A549 (cell line): ENCODE measurements at regions not wholly inside any gene's neighbourhood (a gene's known extent, or its start where the extent isn't known, plus 50 kb on each side); places are given as distances from the start of the nearest gene placed in this dataset.

Experiments
- ATAC-seq, 2 experiments: fragments of 200-7000 bp in 1 of 2; fragments of >200 bp in 1 of 2; cut with Nextera tagmentation in 1 of 2; cut with Tn5 transposase in 1 of 2; 3 replicates each; pipeline versions ENCODE4 v1.8.0 to v1.9.1; 2018 to 2020; ENCODE audit warnings: mild to moderate bottlenecking in 1 of 2, moderate library complexity in 1 of 2
- CTCF ChIA-PET: fragments of 300-600 bp; sonication (Branson Sonifier 250); formaldehyde crosslinking; extraction: SDS; loops from one replicate; lab custom pipeline; 2021; ENCODE audit warnings: antibody characterized with exemption, inconsistent platforms; lab: Yijun Ruan, JAX
- POLR2A ChIA-PET: fragments of 350-600 bp; formaldehyde crosslinking; extraction: SDS; loops from one replicate; lab custom pipeline; 2021; ENCODE audit warnings: antibody characterized with exemption, inconsistent platforms; lab: Yijun Ruan, JAX
- DNase-seq, 2 experiments: peaks; one replicate each; pipeline versions ENCODE4 v3.0.0 to v3.0.0-alpha.2; 2011 to 2016; ENCODE audit warnings: low read depth in 1 of 2, low spot score in 1 of 2
- FAIRE-seq: peaks from 2 replicates; lab custom pipeline; 2011; peaks lifted over from hg19 to GRCh38; lab: Jason Lieb, UNC
- H3K27ac ChIP-seq, 2 experiments: fragments of >200 bp; sonication (Bioruptor Twin); formaldehyde crosslinking; 3 replicates each; pipeline ENCODE4 v1.5.1; 2016 to 2017
- H3K4me1 ChIP-seq: fragments of >200 bp; sonication (Bioruptor Twin); formaldehyde crosslinking; 3 replicates; pipeline ENCODE4 v1.6.1; 2016
- H3K4me2 ChIP-seq: fragments of >200 bp; sonication (Bioruptor Twin); formaldehyde crosslinking; 3 replicates; pipeline ENCODE4 v1.6.1; 2016
- H3K4me3 ChIP-seq: fragments of >200 bp; sonication (Bioruptor Twin); formaldehyde crosslinking; 3 replicates; pipeline ENCODE4 v1.5.1; 2016
- H3K9me3 ChIP-seq: fragments of >200 bp; sonication (Bioruptor Twin); formaldehyde crosslinking; 3 replicates; pipeline ENCODE4 v1.6.1; 2016
- CBX2 ChIP-seq: fragments of 200-600 bp; sonication (generic); IDR thresholded peaks from 2 replicates; pipeline ENCODE4 v1.6.1; 2016; ENCODE audit warnings: low read depth, mild to moderate bottlenecking, borderline replicate concordance
- CBX8 ChIP-seq: fragments of 200-600 bp; sonication (generic); IDR thresholded peaks from 2 replicates; pipeline ENCODE4 v1.6.1; 2016
- CHD2 ChIP-seq: fragments of 150-350 bp; IDR thresholded peaks from 2 replicates; pipeline ENCODE4 v1.6.1; 2014; ENCODE audit warnings: low read length; ENCODE audit not compliant: partially characterized antibody
- EP300 ChIP-seq, 2 experiments: fragments of >200 bp; sonication (Bioruptor Twin); formaldehyde crosslinking; IDR thresholded peaks; 2 replicates in 1 of 2; 3 replicates in 1 of 2; pipeline ENCODE4 v1.6.1; 2016 to 2017
- ESRRA ChIP-seq: fragments of 150-350 bp; IDR thresholded peaks from 2 replicates; pipeline ENCODE4 v1.6.1; 2014; ENCODE audit warnings: mild to moderate bottlenecking, low read length, borderline replicate concordance
- FOSB ChIP-seq: fragments of 250-450 bp; sonication (Bioruptor Pico); IDR thresholded peaks from 2 replicates; pipeline ENCODE4 v1.5.0; 2020; ENCODE audit warnings: mild to moderate bottlenecking, moderate library complexity
- FOSL2 ChIP-seq, 2 experiments: fragments of 450-650 bp in 1 of 2; fragments of >200 bp in 1 of 2; sonication (Bioruptor Twin) in 1 of 2; formaldehyde crosslinking; IDR thresholded peaks; 2 replicates each; pipeline versions ENCODE4 v1.5.0 to v1.6.1; 2016 to 2020; ENCODE audit warnings: mild to moderate bottlenecking in 1 of 2, moderate library complexity in 1 of 2
- FOXS1 ChIP-seq: fragments of 250-450 bp; sonication (Bioruptor Pico); IDR thresholded peaks from 2 replicates; pipeline ENCODE4 v1.5.0; 2020; ENCODE audit warnings: mild to moderate bottlenecking, moderate library complexity
- HEYL ChIP-seq: fragments of 250-450 bp; sonication (Bioruptor Pico); IDR thresholded peaks from 2 replicates; pipeline ENCODE4 v1.8.0; 2021; ENCODE audit warnings: mild to moderate bottlenecking, moderate library complexity
- HOXA7 ChIP-seq: fragments of 250-450 bp; sonication (Bioruptor Pico); IDR thresholded peaks from 2 replicates; pipeline ENCODE4 v1.5.0; 2020; ENCODE audit warnings: mild to moderate bottlenecking, moderate library complexity
- HOXB13 ChIP-seq: fragments of 250-450 bp; sonication (Bioruptor Pico); IDR thresholded peaks from 2 replicates; pipeline ENCODE4 v1.5.0; 2020; ENCODE audit warnings: low read depth, mild to moderate bottlenecking, moderate library complexity
- MAFK ChIP-seq: fragments of 450-650 bp; IDR thresholded peaks from 2 replicates; pipeline ENCODE4 v1.6.1; 2014; ENCODE audit not compliant: partially characterized antibody
- POLR2AphosphoS2 ChIP-seq: conservative IDR thresholded peaks from 2 replicates; pipeline ENCODE4 v1.6.1; 2012; ENCODE audit warnings: low read length, improper control_type of control experiment, inconsistent platforms
- SREBF2 ChIP-seq: fragments of 450-650 bp; IDR thresholded peaks from 2 replicates; pipeline ENCODE4 v1.6.1; 2014; ENCODE audit warnings: mild to moderate bottlenecking, moderate library complexity
- ZFP36 ChIP-seq: fragments of 450-650 bp; IDR thresholded peaks from 2 replicates; pipeline ENCODE4 v1.6.1; 2014; ENCODE audit warnings: borderline replicate concordance; ENCODE audit not compliant: partially characterized antibody
- ZSCAN20 ChIP-seq: fragments of 250-450 bp; sonication (Bioruptor Pico); IDR thresholded peaks from 2 replicates; pipeline ENCODE4 v1.8.0; 2022; ENCODE audit warnings: mild to moderate bottlenecking, moderate library complexity
- WGBS: methylation state at CpG from one replicate; pipeline ENCODE4 v1.1.6; 2017; ENCODE audit errors: missing lambda C conversion rate; 5-methylcytosine and 5-hydroxymethylcytosine counted together
- TF ChIP-seq, protein P1 (sequence below): IDR thresholded peaks from 2 replicates; pipeline ENCODE4 v1.6.1; 2012; ENCODE audit warnings: low read depth, borderline replicate concordance
- TF ChIP-seq, protein P2 (sequence below): fragments of 250-450 bp; sonication (Bioruptor Pico); IDR thresholded peaks from 2 replicates; pipeline ENCODE4 v1.5.0; 2020; ENCODE audit warnings: low read depth, mild to moderate bottlenecking, moderate library complexity
- TF ChIP-seq, protein P3 (sequence below): fragments of 150-350 bp; IDR thresholded peaks from 2 replicates; pipeline ENCODE4 v1.6.1; 2014; ENCODE audit warnings: low read depth, mild to moderate bottlenecking, low read length
- TF ChIP-seq, protein P4 (sequence below): fragments of >200 bp; sonication (Bioruptor Twin); formaldehyde crosslinking; IDR thresholded peaks from 3 replicates; pipeline ENCODE4 v1.5.1; 2016

DNA sequence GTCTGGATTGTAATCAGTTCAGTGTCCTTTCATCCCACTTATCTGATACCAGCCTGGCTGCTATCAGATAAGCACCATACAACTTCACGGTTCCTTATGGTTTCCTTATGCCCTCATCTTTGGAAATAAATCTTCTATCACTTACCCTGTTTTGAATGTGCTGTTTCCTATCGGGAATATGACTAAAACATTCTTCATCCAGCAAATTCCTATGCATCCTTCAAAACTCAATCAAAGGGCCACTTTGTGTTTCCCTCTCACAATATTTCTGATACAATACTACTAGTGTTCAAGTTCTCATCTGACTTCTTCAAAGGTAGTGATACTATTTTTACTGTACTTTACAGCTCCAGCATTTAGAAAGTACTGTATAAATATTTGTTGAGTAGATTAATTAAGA is 513.2 kb downstream of the OMA1 start:
- TF ChIP-seq POLR2AphosphoS2: no peak
- TF ChIP-seq CBX2: no peak
- TF ChIP-seq, protein P1, sequence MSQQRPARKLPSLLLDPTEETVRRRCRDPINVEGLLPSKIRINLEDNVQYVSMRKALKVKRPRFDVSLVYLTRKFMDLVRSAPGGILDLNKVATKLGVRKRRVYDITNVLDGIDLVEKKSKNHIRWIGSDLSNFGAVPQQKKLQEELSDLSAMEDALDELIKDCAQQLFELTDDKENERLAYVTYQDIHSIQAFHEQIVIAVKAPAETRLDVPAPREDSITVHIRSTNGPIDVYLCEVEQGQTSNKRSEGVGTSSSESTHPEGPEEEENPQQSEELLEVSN: no peak
- TF ChIP-seq HOXA7 (CRISPR knock-in tag): no peak
- TF ChIP-seq MAFK: no peak
- TF ChIP-seq, protein P2, sequence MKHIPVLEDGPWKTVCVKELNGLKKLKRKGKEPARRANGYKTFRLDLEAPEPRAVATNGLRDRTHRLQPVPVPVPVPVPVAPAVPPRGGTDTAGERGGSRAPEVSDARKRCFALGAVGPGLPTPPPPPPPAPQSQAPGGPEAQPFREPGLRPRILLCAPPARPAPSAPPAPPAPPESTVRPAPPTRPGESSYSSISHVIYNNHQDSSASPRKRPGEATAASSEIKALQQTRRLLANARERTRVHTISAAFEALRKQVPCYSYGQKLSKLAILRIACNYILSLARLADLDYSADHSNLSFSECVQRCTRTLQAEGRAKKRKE (CRISPR knock-in tag): no peak
- TF ChIP-seq, protein P3, sequence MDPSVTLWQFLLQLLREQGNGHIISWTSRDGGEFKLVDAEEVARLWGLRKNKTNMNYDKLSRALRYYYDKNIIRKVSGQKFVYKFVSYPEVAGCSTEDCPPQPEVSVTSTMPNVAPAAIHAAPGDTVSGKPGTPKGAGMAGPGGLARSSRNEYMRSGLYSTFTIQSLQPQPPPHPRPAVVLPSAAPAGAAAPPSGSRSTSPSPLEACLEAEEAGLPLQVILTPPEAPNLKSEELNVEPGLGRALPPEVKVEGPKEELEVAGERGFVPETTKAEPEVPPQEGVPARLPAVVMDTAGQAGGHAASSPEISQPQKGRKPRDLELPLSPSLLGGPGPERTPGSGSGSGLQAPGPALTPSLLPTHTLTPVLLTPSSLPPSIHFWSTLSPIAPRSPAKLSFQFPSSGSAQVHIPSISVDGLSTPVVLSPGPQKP: no peak
- no peak for TF ChIP-seq EP300 (IDR thresholded peaks at IDR 0.05)
- Histone ChIP-seq H3K27ac (no peak overlapping the region), H3K4me2 (no peak overlapping the region), H3K9me3 (no peaks in the 10 kb centered on the region), H3K4me3 (no peak overlapping the region), H3K4me1 (no peaks in the 10 kb centered on the region)
- ATAC-seq (no peak), FAIRE-seq (no peak), DNase-seq (no peak)
- ChIA-PET POLR2A (no interaction called here), CTCF (no interaction called here)
- WGBS: 4% methylated on average over 2 of the region's 2 CpGs

DNA sequence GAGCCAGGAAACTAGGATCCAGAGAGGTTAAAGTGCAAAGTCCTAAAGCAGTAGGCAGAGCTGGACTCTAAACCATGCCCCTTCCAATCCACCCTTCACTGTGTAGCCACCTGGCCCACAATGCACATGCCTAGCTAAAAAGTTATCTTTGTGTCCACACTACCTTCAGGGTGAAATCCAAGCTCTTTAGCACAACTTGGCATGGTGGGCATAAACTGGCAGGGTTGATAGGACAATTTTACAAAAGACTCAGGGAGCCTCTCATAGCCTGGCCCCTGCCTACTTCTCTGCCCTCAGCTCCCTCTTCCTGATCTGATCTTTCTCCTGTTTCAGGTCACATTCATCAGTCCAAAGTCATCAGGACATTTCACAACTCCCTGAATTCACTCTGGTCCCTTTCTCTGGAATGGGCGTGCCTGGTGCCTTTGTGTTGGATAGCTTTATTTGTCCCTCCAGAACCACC is 513.9 kb downstream of the OMA1 start:
- Histone ChIP-seq H3K9me3 (no peaks in the 10 kb centered on the region), H3K27ac (no peak overlapping the region), H3K4me1 (no peaks in the 10 kb centered on the region), H3K4me2 (no peak overlapping the region)
- FAIRE-seq (no peak), ATAC-seq (no peak)
- CTCF ChIA-PET: no interaction called here
- POLR2A ChIA-PET: no interaction called here
- TF ChIP-seq, protein P4, sequence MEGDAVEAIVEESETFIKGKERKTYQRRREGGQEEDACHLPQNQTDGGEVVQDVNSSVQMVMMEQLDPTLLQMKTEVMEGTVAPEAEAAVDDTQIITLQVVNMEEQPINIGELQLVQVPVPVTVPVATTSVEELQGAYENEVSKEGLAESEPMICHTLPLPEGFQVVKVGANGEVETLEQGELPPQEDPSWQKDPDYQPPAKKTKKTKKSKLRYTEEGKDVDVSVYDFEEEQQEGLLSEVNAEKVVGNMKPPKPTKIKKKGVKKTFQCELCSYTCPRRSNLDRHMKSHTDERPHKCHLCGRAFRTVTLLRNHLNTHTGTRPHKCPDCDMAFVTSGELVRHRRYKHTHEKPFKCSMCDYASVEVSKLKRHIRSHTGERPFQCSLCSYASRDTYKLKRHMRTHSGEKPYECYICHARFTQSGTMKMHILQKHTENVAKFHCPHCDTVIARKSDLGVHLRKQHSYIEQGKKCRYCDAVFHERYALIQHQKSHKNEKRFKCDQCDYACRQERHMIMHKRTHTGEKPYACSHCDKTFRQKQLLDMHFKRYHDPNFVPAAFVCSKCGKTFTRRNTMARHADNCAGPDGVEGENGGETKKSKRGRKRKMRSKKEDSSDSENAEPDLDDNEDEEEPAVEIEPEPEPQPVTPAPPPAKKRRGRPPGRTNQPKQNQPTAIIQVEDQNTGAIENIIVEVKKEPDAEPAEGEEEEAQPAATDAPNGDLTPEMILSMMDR: no peak
- TF ChIP-seq FOXS1 (CRISPR knock-in tag) (no peak), FOSB (CRISPR knock-in tag) (no peak), HOXB13 (CRISPR knock-in tag) (no peak), ZFP36 (no peak), ESRRA (no peak), CHD2 (no peak), SREBF2 (no peak), FOSL2 (IDR thresholded peaks at IDR 0.05) (no peak), FOSL2 (CRISPR knock-in tag; IDR thresholded peaks at IDR 0.05) (no peak), CBX8 (no peak), ZSCAN20 (CRISPR knock-in tag) (no peak), HEYL (no peak)
- TF ChIP-seq, protein P2 (CRISPR knock-in tag): no peak
- TF ChIP-seq, protein P1: no peak
- TF ChIP-seq, all 56 proteins: peak for 0
- 0% methylated on average over 1 of the region's 1 CpG for WGBS
- H3K4me3 ChIP-seq: no peak overlapping the region
- DNase-seq: no peak
